ENCODE measurements at regions not wholly inside any gene's neighbourhood (a gene's known extent, or its start where the extent isn't known, plus 50 kb on each side); places are given as distances from the start of the nearest gene placed in this dataset.

- Histone ChIP-seq H3K4me3 (no peak overlapping the region), H3K27ac (no peak overlapping the region), H3K36me3 (no peaks in the 10 kb centered on the region), H3K9me3 (no peaks in the 10 kb centered on the region), H3K27me3 (no peaks in the 10 kb centered on the region), H3K4me1 (no peaks in the 10 kb centered on the region)
- DNase-seq, result no peak
- intact Hi-C loops (cut with DNase I), result no loop called here
- TF ChIP-seq CTCF (IDR thresholded peaks at IDR 0.05), result no peak
- ATAC-seq, result no peak
Observed at GRCh38 chr5:5798462-5798861, 376.0 kb downstream of the ICE1 start.

- intact Hi-C loops (cut with DNase I), result no loop called here
- no peak for DNase-seq
- no peaks in the 10 kb centered on the region for H3K36me3 ChIP-seq
- TF ChIP-seq CTCF (IDR thresholded peaks at IDR 0.05), result no peak
- no peaks in the 10 kb centered on the region for H3K9me3 ChIP-seq
- no peak for ATAC-seq
- no peaks in the 10 kb centered on the region for H3K4me1 ChIP-seq
- H3K27ac ChIP-seq, result no peak overlapping the region
- no peak overlapping the region for H3K4me3 ChIP-seq
- no peaks in the 10 kb centered on the region for H3K27me3 ChIP-seq
Observed at GRCh38 chr5:5798041-5798440, 375.6 kb downstream of the ICE1 start.

- DNase-seq (peak; percentile 69), ATAC-seq (peak; percentile 82)
- TF ChIP-seq CTCF (IDR thresholded peaks at IDR 0.05), result no peak
- intact Hi-C loops (cut with DNase I), result no loop called here
- Histone ChIP-seq H3K4me1 (no peaks in the 10 kb centered on the region), H3K27me3 (no peaks in the 10 kb centered on the region), H3K9me3 (no peaks in the 10 kb centered on the region), H3K4me3 (no peak overlapping the region), H3K36me3 (no peaks in the 10 kb centered on the region), H3K27ac (no peak overlapping the region)
Observed at GRCh38 chr5:5795074-5795771, 372.7 kb downstream of the ICE1 start.

GRCh38 chr5:5794118-5794560 is 371.7 kb downstream of the ICE1 start:
- ATAC-seq, result no peak
- H3K9me3 ChIP-seq, result no peaks in the 10 kb centered on the region
- no peak for DNase-seq
- TF ChIP-seq CTCF (IDR thresholded peaks at IDR 0.05), result no peak
- H3K27ac ChIP-seq, result no peak overlapping the region
- intact Hi-C loops (cut with DNase I), result no loop called here
- no peak overlapping the region for H3K4me3 ChIP-seq
- H3K27me3 ChIP-seq, result no peaks in the 10 kb centered on the region
- no peaks in the 10 kb centered on the region for H3K4me1 ChIP-seq
- no peaks in the 10 kb centered on the region for H3K36me3 ChIP-seq

- ATAC-seq, result no peak
Observed at GRCh38 chr5:5793242-5794117, 371.0 kb downstream of the ICE1 start.

More at GRCh38 chr5:5793242-5794117, 371.0 kb downstream of the ICE1 start:
- Histone ChIP-seq H3K4me3 (no peak overlapping the region), H3K9me3 (no peaks in the 10 kb centered on the region), H3K27me3 (no peaks in the 10 kb centered on the region), H3K27ac (no peak overlapping the region), H3K4me1 (no peaks in the 10 kb centered on the region), H3K36me3 (no peaks in the 10 kb centered on the region)
- intact Hi-C loops (cut with DNase I), result no loop called here
- TF ChIP-seq CTCF (IDR thresholded peaks at IDR 0.05), result no peak
- no peak for DNase-seq
